PFSK-1 (cell line): ENCODE measurements at regions not wholly inside any gene's neighbourhood (a gene's known extent, or its start where the extent isn't known, plus 50 kb on each side); places are given as distances from the start of the nearest gene placed in this dataset.

Experiments
- FOXP2 ChIP-seq: optimal IDR thresholded peaks from 2 replicates; pipeline ENCODE3; 2011; ENCODE audit warnings: borderline replicate concordance, control low read depth, inconsistent platforms; ENCODE audit not compliant: insufficient read depth; ENCODE audit errors: extremely low read length, extremely low read depth
- POLR2AphosphoS5 ChIP-seq: IDR thresholded peaks from 2 replicates; pipeline ENCODE4 v1.6.1; 2012; ENCODE audit warnings: low read depth, mild to moderate bottlenecking, control low read depth, low read length, moderate library complexity
- REST ChIP-seq, 2 experiments: IDR thresholded peaks; 2 replicates each; pipeline versions ENCODE4 v1.6.1 to v1.8.0; 2011 to 2012; ENCODE audit warnings: low read depth in 2 of 2, low read length in 2 of 2, control low read depth in 1 of 2, inconsistent platforms in 1 of 2, mild to moderate bottlenecking in 1 of 2, moderate library complexity in 1 of 2; ENCODE audit not compliant: insufficient read depth in 1 of 2
- SIN3A ChIP-seq: IDR thresholded peaks from 2 replicates; pipeline ENCODE4 v1.6.1; 2012; ENCODE audit warnings: mild to moderate bottlenecking, low read length, moderate library complexity, borderline replicate concordance; ENCODE audit not compliant: insufficient read depth
- TAF1 ChIP-seq: IDR thresholded peaks from 2 replicates; pipeline ENCODE4 v1.6.1; 2012; ENCODE audit warnings: low read length, control low read depth, borderline replicate concordance; ENCODE audit not compliant: insufficient read depth

DNA sequence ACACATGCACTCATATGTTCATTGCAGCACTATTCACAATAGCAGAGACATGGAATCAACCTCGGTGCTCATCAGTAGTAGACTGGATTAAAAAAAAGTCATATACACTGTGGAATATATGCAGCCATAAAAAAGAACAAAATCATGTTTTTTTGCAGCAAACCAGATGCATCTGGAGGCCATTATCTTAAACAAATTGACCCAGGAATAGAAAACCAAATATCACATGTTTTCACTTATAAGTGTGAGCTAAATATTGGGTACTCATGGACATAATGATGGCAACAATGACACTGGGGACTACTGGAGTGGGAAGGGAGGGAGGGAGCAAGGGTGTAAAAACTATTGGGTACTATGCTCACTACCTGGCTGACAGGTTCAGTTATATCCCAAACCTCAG is 792.6 kb downstream of the EPHA4 start:
- no peak for TF ChIP-seq POLR2AphosphoS5
- no peak for TF ChIP-seq REST (IDR thresholded peaks at IDR 0.05; ENCODE audit: insufficient read depth in 1 of 2, low read depth in 2 of 2, low read length in 2 of 2)
- TF ChIP-seq SIN3A, result no peak
- no peak for TF ChIP-seq TAF1
- no peak for TF ChIP-seq FOXP2
